NCI-H2107 treated with DMSO at 0.1 percent for 48 hours (cell line): ENCODE measurements at regions not wholly inside any gene's neighbourhood (a gene's known extent, or its start where the extent isn't known, plus 50 kb on each side); places are given as distances from the start of the nearest gene placed in this dataset.

Source experiments
- DNase-seq: peaks from one replicate; lab custom pipeline; 2025; ENCODE audit not compliant: unreplicated experiment; lab: John Stamatoyannopoulos, UW

- no peak for DNase-seq
These were observed 294.5 kb upstream of the NBEA start for GRCh38 chr13:34647379-34648150.

- DNase-seq: no peak
These were observed 287.9 kb upstream of the NBEA start for GRCh38 chr13:34654203-34654602.

GRCh38 chr13:34654647-34655046, 287.4 kb upstream of the NBEA start:
- DNase-seq: no peak

GRCh38 chr13:34655554-34655953, 286.5 kb upstream of the NBEA start:
- no peak for DNase-seq

GRCh38 chr13:34657716-34658115, 284.4 kb upstream of the NBEA start:
- DNase-seq: no peak

DNA sequence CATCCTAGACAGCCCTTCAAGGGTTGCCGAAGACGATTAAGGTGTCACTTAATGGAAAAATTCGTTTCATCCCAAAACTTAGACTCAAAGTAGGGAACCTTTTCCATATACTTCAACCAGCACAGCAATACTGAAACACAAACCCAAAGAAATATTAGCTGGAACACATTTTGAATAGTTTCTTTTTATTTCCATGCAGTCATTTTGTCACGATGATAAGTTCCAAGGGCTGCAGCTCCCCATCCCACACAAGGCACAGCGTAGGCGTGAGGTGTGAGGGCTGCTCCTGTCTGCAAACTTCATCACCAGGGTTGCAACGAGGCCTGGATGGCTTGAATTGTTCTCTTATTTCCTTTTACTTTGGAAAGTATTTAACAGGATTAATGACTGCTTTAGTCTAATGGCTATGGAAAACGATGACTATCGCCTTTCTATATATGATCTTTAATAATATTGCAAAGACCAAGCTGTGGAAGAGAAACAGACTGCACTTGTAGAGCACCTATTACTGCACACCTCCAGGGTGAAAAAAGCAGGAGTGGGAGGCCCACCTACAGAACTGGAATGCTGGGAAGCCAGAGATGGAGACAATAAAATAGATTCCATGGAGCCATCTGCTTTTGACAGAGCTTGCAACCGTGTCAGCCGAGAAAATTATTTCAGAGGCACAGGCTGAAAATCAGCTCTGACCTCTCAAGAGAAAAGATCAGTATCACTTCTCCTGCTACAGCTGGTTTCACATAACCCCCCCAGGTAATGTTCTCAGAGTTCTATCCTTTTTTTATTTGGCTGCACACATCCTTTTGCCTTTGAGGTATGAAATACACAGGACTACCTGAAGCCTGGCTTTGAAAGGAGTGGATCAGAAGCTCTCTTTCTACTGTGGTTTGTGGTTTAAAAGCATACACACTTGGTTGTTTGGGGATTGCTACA, 274.5 kb upstream of the NBEA start:
- DNase-seq: peak; percentile 74

- no peak for DNase-seq
These were observed 270.9 kb upstream of the NBEA start for GRCh38 chr13:34671137-34671536.

- DNase-seq: no peak
These were observed 269.4 kb upstream of the NBEA start for GRCh38 chr13:34672631-34673030.

- DNase-seq: no peak
These were observed 266.4 kb upstream of the NBEA start for GRCh38 chr13:34675626-34676025.

GRCh38 chr13:34678154-34678553, 263.9 kb upstream of the NBEA start:
- no peak for DNase-seq

DNA sequence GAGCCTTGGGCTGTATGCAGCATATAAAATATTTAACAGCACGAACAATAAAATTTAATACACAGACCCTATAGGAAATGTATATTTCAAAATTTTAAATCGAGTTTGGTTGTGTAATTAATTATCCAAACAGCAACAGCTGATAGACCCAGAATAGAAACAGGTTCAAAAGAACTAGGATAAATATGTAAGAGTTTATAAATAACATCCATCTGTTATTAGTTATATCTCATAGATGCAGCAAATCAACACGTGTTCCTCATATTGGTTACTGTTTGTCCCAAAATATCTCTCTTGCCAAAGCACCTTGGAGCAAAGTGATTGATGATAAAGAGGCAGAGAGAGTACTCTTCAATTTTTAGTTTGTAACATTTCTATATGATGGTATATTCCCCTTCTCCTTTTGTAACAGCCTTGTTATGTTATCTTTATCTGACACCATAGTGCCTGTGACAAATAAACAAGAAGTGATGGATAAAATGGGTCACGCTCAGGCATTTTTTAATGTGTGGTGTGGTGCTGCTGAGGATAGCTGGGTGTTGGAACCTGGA, 260.6 kb upstream of the NBEA start:
- no peak for DNase-seq

GRCh38 chr13:34695063-34695462, 247.0 kb upstream of the NBEA start:
- no peak for DNase-seq

DNA sequence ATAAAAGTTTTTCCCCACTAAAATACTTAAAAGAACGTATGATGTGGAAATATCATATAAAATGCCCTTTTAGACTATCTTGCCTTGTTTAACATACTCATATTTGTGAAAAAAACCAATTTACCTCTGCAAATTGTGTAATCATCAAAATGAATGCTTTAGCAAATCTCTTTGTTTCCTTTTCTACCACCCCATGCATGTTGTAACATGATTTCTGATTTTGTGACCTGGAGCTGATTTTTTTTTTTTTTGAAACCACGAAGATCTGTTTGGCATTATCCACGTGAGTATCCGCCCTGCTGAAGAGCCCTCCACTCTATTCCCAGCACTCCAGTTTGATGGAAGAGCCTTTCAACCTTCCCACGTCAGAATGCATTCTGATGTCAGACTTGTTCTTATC, 245.8 kb upstream of the NBEA start:
- no peak for DNase-seq

- no peak for DNase-seq
These were observed 245.3 kb upstream of the NBEA start for GRCh38 chr13:34696741-34697140.

DNA sequence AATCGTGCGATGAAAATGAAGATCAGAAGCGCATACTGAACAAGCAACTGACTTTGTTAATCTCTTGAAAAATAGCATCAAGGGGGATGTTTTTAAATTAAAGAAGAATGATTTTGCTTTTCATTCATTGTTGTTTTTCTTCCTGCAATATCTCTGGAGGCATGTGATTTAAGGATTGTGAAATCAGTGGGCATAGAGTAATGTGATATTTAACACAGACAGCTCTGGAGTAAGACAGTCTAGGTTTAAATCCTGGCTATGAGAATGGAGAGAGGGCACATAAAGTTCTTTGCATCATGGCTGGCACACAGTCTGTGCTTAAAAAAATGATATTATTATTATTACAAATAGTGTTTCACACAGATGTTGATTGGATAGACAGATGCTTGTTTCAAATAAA, 243.1 kb upstream of the NBEA start:
- no peak for DNase-seq

- no peak for DNase-seq
These were observed 241.9 kb upstream of the NBEA start for GRCh38 chr13:34700155-34700554.

DNA sequence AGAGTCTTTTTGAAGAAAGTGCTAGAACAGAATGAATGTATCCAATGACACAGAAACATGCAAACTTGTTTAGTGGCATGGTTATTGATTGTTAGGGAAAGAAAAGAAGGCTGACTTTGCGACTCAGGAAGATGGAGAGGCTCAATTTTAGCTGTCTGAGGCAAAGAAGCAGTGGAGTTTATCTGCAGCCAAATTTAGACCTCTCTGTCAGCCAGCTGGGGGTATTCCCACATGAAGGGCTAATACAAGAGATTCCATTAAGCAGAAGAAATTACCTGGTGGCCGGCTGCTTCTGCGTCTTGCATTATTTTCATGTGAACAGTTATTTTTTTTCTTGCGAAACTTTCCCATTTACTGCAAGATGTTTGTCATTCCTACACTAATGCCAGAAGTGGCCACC, 240.2 kb upstream of the NBEA start:
- DNase-seq: no peak

- no peak for DNase-seq
These were observed 233.3 kb upstream of the NBEA start for GRCh38 chr13:34708566-34709313.

DNA sequence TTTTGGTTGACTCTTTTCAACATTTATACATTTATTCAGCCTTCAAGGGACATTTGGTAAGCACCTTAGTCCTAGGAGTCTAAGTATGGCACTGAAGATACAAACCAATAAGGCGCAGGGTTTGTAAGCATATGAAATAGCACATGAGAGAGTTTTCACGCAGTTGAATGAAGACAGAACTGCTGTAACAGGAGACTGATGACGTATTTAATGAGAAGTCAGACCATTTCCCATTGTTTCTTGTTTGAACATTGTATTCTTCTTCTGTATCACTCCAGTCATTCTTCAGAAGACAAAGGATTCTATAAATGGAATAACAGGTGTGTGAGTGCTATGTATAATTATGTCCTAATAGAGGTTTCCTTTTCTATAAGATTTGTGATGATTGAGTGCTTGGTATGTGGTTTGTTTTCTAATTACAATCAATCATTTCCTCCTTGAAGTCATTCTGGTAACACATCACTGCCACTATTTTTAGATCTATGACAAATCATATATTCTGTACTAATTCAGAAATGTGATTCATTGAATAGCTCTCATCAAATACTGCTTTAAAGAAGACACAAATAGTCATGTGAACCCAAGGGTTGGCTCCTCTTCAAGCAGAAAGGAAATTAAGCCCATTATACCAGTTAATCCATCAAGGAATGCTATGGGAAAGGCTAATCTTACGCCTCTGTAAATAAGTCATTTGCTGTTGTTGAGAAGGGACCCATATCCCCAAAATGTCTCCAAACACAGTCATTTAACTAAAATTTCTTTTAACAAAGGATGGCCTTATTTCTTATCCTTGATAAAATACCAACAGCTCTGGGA, 222.8 kb upstream of the NBEA start:
- DNase-seq: peak; percentile 70

- DNase-seq: no peak
These were observed 221.5 kb upstream of the NBEA start for GRCh38 chr13:34720618-34721017.
